ENCODE measurements at regions not wholly inside any gene's neighbourhood (a gene's known extent, or its start where the extent isn't known, plus 50 kb on each side); places are given as distances from the start of the nearest gene placed in this dataset.

DNA sequence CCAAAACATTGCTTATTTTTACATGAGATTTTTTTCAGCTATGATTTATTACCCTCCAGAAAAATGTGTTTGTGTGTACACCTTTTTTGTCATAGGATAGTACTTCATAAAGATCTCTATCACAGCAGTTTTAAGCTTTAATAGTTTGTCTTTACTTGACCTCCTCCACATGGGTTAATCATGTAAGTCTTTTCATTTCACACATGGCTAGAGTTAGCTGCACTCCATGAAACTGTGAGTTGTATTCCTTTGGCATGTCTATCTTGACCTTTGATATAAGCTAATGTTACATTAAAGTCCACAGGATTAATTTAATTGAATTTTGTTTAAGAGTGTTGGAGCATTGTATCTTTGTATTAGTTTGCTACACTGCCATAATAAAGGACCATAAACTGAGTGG, 217.1 kb downstream of the OTOL1 start:
- H3K27ac ChIP-seq = no peak overlapping the region
- H3K79me2 ChIP-seq = no peaks in the 10 kb centered on the region
- no peaks in the 10 kb centered on the region for H3K9me3 ChIP-seq (ENCODE audit: control insufficient read depth, low read length)
- no peak overlapping the region for H2AFZ ChIP-seq
- no peaks in the 10 kb centered on the region for H3K4me1 ChIP-seq
- H3K36me3 ChIP-seq (ENCODE audit: control insufficient read depth, insufficient read depth, low read length) = no peaks in the 10 kb centered on the region
- H3K27me3 ChIP-seq (ENCODE audit: control insufficient read depth, insufficient read depth, low read length) = no peaks in the 10 kb centered on the region
- TF ChIP-seq, protein P1, sequence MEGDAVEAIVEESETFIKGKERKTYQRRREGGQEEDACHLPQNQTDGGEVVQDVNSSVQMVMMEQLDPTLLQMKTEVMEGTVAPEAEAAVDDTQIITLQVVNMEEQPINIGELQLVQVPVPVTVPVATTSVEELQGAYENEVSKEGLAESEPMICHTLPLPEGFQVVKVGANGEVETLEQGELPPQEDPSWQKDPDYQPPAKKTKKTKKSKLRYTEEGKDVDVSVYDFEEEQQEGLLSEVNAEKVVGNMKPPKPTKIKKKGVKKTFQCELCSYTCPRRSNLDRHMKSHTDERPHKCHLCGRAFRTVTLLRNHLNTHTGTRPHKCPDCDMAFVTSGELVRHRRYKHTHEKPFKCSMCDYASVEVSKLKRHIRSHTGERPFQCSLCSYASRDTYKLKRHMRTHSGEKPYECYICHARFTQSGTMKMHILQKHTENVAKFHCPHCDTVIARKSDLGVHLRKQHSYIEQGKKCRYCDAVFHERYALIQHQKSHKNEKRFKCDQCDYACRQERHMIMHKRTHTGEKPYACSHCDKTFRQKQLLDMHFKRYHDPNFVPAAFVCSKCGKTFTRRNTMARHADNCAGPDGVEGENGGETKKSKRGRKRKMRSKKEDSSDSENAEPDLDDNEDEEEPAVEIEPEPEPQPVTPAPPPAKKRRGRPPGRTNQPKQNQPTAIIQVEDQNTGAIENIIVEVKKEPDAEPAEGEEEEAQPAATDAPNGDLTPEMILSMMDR (IDR thresholded peaks at IDR 0.05) = no peak
- no peak overlapping the region for H3K4me2 ChIP-seq (ENCODE audit: low read length)
- no peak overlapping the region for H3K9ac ChIP-seq
- no peak overlapping the region for H3K4me3 ChIP-seq (ENCODE audit: low read depth, low read length)

DNA sequence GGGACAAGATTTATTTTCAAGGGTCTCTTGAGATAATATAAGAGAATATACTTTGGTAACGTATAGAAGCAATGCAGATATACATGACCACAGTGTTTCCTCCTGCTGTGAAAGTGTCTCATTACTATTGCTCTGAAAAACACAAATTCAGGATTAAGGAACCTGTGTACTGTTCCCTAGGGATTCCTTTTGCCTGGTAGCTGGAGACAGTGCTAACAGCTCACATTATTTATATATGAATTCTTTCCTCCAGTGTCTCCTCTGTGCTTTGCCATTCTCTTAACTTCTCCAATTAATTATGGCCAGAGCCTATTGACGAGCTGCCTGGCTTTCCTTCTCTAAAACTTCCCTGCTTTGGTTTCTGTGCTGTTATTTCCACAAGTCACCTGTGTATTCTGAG, 235.4 kb downstream of the OTOL1 start:
- H3K27me3 ChIP-seq (ENCODE audit: control insufficient read depth, insufficient read depth, low read length) = no peaks in the 10 kb centered on the region
- no peaks in the 10 kb centered on the region for H3K9me3 ChIP-seq (ENCODE audit: control insufficient read depth, low read length)
- H3K79me2 ChIP-seq = no peaks in the 10 kb centered on the region
- H3K36me3 ChIP-seq (ENCODE audit: control insufficient read depth, insufficient read depth, low read length) = no peaks in the 10 kb centered on the region
- H3K4me3 ChIP-seq (ENCODE audit: low read depth, low read length) = no peak overlapping the region
- TF ChIP-seq, protein P1 (IDR thresholded peaks at IDR 0.05) = no peak
- H3K4me2 ChIP-seq (ENCODE audit: low read length) = no peak overlapping the region
- H3K4me1 ChIP-seq = no peaks in the 10 kb centered on the region
- H3K9ac ChIP-seq = no peak overlapping the region
- H2AFZ ChIP-seq = no peak overlapping the region
- no peak overlapping the region for H3K27ac ChIP-seq

DNA sequence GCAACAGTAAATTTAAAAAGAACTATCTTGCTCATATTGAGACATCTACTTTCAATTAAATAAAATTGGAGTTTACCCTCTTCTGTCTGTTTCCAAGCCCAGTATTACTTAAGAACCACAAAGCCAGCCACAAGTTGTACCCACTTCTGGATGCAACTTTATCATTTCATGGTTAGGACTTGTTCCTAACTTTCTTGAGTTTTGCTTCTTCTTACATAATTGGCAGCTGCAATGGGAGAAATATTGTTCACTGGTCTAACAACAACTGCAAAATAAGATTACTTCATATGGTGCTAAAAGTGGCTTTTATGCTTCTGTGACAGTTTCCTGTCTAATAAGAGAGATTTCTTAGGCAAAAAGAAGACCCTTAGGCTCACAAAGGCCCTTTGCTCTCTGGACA, 240.6 kb downstream of the OTOL1 start:
- Histone ChIP-seq H2AFZ (no peak overlapping the region), H3K36me3 (ENCODE audit: control insufficient read depth, insufficient read depth, low read length) (no peaks in the 10 kb centered on the region), H3K27me3 (ENCODE audit: control insufficient read depth, insufficient read depth, low read length) (no peaks in the 10 kb centered on the region), H3K9ac (no peak overlapping the region), H3K4me3 (ENCODE audit: low read depth, low read length) (no peak overlapping the region), H3K4me1 (no peaks in the 10 kb centered on the region), H3K4me2 (ENCODE audit: low read length) (no peak overlapping the region), H3K79me2 (no peaks in the 10 kb centered on the region), H3K27ac (no peak overlapping the region), H3K9me3 (ENCODE audit: control insufficient read depth, low read length) (no peaks in the 10 kb centered on the region)
- TF ChIP-seq, protein P1 (IDR thresholded peaks at IDR 0.05) = no peak

DNA sequence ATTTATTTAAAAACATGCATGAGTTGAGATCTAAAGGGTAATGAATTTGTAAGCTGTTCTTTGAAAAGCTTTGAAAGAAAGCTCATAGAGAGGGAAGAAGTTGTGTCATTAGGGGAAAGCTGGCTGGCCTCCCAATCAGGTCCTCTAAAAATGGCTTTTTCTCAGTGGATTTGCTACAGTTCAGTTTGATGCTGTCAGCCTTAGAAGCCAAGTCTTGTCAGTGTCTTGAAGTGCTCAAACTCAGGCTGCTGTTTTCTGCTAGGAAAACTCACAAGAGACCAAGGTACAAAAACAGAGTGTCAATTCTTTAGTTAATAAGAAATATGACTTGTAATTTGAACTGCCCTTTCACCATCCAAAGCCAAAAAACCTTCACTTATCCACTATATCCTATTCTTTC, 243.8 kb downstream of the OTOL1 start:
- no peak overlapping the region for H3K9ac ChIP-seq
- H3K79me2 ChIP-seq = no peaks in the 10 kb centered on the region
- H3K27me3 ChIP-seq (ENCODE audit: control insufficient read depth, insufficient read depth, low read length) = no peaks in the 10 kb centered on the region
- TF ChIP-seq, protein P1 (IDR thresholded peaks at IDR 0.05) = no peak
- H2AFZ ChIP-seq = no peak overlapping the region
- no peak overlapping the region for H3K27ac ChIP-seq
- no peaks in the 10 kb centered on the region for H3K36me3 ChIP-seq (ENCODE audit: control insufficient read depth, insufficient read depth, low read length)
- H3K4me1 ChIP-seq = no peaks in the 10 kb centered on the region
- no peak overlapping the region for H3K4me3 ChIP-seq (ENCODE audit: low read depth, low read length)
- H3K9me3 ChIP-seq (ENCODE audit: control insufficient read depth, low read length) = no peaks in the 10 kb centered on the region
- no peak overlapping the region for H3K4me2 ChIP-seq (ENCODE audit: low read length)

DNA sequence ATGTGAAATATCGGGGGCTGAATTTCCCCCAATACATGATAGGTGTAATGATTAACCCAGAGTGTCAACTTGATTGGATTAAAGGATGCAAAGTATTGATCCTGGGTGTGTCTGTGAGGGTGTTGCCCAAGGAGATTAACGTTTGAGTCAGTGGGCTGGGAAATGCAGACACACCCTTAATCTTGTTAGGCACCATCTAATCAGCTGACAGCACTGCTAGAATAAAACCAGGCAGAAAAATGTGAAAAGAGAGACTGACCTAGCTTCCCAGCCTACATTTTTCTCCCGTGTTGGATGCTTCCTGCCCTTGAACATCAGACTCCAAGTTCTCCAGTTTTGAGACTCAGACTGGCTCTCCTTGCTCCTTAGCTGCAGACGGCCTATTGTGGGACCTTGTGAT, 247.8 kb downstream of the OTOL1 start:
- H3K36me3 ChIP-seq (ENCODE audit: control insufficient read depth, insufficient read depth, low read length) = no peaks in the 10 kb centered on the region
- no peaks in the 10 kb centered on the region for H3K4me1 ChIP-seq
- no peak overlapping the region for H3K27ac ChIP-seq
- no peaks in the 10 kb centered on the region for H3K27me3 ChIP-seq (ENCODE audit: control insufficient read depth, insufficient read depth, low read length)
- H3K9me3 ChIP-seq (ENCODE audit: control insufficient read depth, low read length) = no peaks in the 10 kb centered on the region
- no peak overlapping the region for H2AFZ ChIP-seq
- H3K79me2 ChIP-seq = no peaks in the 10 kb centered on the region
- TF ChIP-seq, protein P1 (IDR thresholded peaks at IDR 0.05) = no peak
- H3K4me2 ChIP-seq (ENCODE audit: low read length) = no peak overlapping the region
- no peak overlapping the region for H3K4me3 ChIP-seq (ENCODE audit: low read depth, low read length)
- no peak overlapping the region for H3K9ac ChIP-seq

Data from parathyroid adenoma (tissue), 2 donors.